ENCODE measurements at regions not wholly inside any gene's neighbourhood (a gene's known extent, or its start where the extent isn't known, plus 50 kb on each side); places are given as distances from the start of the nearest gene placed in this dataset.

- DNase-seq: no peak
- intact Hi-C loops (cut with DNase I): no loop called here
- Histone ChIP-seq H3K27me3 (no peaks in the 10 kb centered on the region), H3K9me3 (replicated peaks in 1 of 3) (no peaks in the 10 kb centered on the region), H3K36me3 (replicated peaks in 1 of 2) (no peaks in the 10 kb centered on the region), H3K4me1 (replicated peaks in 1 of 2) (no peaks in the 10 kb centered on the region), H3K4me3 (no peak overlapping the region), H3K27ac (no peak overlapping the region)
- 86 to 97% (median 92%) methylated on average over 1 of the region's 1 CpG for WGBS, 4 donors
- TF ChIP-seq CTCF (IDR thresholded peaks at IDR 0.05) (no peak), POLR2A (IDR thresholded peaks at IDR 0.05) (no peak)
Measured at GRCh38 chr13:38180126-38180525, 169.5 kb upstream of the UFM1 start.

- Histone ChIP-seq H3K9me3 (replicated peaks in 1 of 3) (no peaks in the 10 kb centered on the region), H3K27me3 (no peaks in the 10 kb centered on the region), H3K27ac (no peak overlapping the region), H3K4me1 (replicated peaks in 1 of 2) (no peaks in the 10 kb centered on the region), H3K4me3 (no peak overlapping the region), H3K36me3 (replicated peaks in 1 of 2) (no peaks in the 10 kb centered on the region)
- no peak for DNase-seq
- intact Hi-C loops (cut with DNase I): no loop called here
- no peak for TF ChIP-seq CTCF (IDR thresholded peaks at IDR 0.05)
- no peak for TF ChIP-seq POLR2A (IDR thresholded peaks at IDR 0.05)
Measured at GRCh38 chr13:38176664-38177063, 173.0 kb upstream of the UFM1 start.

- Histone ChIP-seq H3K27ac (no peak overlapping the region), H3K36me3 (replicated peaks in 1 of 2) (no peaks in the 10 kb centered on the region), H3K9me3 (replicated peaks in 1 of 3) (no peaks in the 10 kb centered on the region), H3K4me1 (replicated peaks in 1 of 2) (no peaks in the 10 kb centered on the region), H3K4me3 (no peak overlapping the region), H3K27me3 (no peaks in the 10 kb centered on the region)
- TF ChIP-seq CTCF (IDR thresholded peaks at IDR 0.05) (no peak), POLR2A (IDR thresholded peaks at IDR 0.05) (no peak)
- WGBS, 4 donors: 85 to 94% (median 91%) methylated on average over 1 of the region's 1 CpG
- intact Hi-C loops (cut with DNase I): no loop called here
- no peak for DNase-seq
Measured at GRCh38 chr13:38173403-38173802, 176.2 kb upstream of the UFM1 start.

- WGBS, 4 donors: 62 to 76% (median 73%) methylated on average over 1 of the region's 1 CpG
- H3K4me1 ChIP-seq (replicated peaks in 1 of 2): no peaks in the 10 kb centered on the region
Measured at GRCh38 chr13:38167164-38167822, 182.4 kb upstream of the UFM1 start.

More at GRCh38 chr13:38167164-38167822, 182.4 kb upstream of the UFM1 start:
- H3K36me3 ChIP-seq (replicated peaks in 1 of 2): no peaks in the 10 kb centered on the region
- DNase-seq: no peak
- intact Hi-C loops (cut with DNase I): no loop called here
- no peak overlapping the region for H3K4me3 ChIP-seq
- no peak for TF ChIP-seq CTCF (IDR thresholded peaks at IDR 0.05)
- TF ChIP-seq POLR2A (IDR thresholded peaks at IDR 0.05): no peak
- no peaks in the 10 kb centered on the region for H3K27me3 ChIP-seq
- no peaks in the 10 kb centered on the region for H3K9me3 ChIP-seq (replicated peaks in 1 of 3)
- H3K27ac ChIP-seq: no peak overlapping the region

Measured in adrenal gland (tissue), 9 donors.